Mucosa of gallbladder (tissue), 1 donor: ENCODE measurements at regions not wholly inside any gene's neighbourhood (a gene's known extent, or its start where the extent isn't known, plus 50 kb on each side); places are given as distances from the start of the nearest gene placed in this dataset.
"Not testable (repeated sequence)": the region's sequence is repeated elsewhere in the genome, so short reads cannot be mapped to it uniquely, and the experiment has no call there.

ENCODE experiments used
- DNase-seq: peaks from one replicate; pipeline ENCODE4 v3.0.0-alpha.2; 2020; ENCODE audit warnings: low spot score
- donor health status: DM: no; HTN: no; CAD: no.

DNA sequence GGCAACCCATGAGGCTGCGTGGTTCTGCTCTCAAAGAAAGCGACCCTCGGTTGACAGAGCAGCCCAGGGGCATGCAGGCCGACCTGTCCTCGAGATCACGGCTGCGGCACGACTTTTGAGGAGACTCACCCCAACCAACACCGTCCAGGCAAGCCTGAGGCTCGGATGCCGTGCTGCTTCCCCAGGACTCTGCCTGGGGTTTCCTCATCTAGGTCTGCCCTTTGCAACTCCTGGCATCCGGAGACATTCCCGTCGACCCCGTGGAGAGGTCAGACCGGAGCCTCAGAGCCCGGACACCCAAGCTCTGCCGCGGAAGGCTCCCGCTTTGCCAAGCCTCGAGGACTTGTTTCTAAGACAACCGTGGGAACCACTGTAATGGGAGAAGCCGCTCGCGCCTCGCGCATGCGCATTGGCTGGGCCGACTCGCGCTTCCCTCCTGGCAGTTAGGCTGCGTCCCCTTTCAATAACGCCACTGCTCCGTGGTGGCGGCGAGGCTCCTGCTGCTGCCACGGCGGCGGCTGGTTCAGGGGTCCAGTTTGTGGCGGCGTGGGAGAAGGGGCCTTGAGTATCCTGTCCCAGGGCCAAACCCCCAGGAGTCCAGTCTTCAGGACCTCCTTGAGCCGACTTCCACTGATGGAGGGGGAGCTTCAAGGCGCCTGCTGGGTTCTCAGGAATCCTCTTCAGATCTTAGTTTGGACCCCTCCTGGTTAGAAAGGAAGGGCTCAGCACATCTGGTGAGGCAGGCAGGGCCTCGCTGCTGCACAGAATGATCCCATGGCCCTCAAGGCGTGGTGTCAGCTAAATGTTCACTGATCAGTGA lies 101.7 kb upstream of the ZNF337 start:
- DNase-seq = not testable (repeated sequence)

DNA sequence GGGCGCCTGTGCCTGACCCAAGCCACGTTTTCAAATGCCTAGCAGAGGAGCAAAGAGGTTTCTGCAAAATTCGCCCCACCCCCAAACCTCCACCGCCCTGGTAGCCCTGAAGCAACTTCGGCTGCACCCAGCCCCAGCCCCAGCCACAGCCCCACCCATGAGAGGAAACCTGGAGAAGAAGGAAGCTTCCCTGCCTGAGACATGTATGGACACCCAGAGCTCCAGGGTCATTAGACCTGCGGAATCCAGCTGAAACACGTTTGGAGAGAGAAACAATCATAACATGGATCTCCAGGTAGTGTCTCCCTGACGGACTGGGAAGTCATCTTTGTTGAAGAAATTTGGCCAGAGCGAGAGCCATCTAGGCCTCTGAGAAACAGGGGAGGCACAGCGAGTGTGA lies 100.4 kb upstream of the ZNF337 start:
- not testable (repeated sequence) for DNase-seq

GRCh38 chr20:25777241-25777640 lies 80.6 kb upstream of the ZNF337 start:
- not testable (repeated sequence) for DNase-seq

- DNase-seq = not testable (repeated sequence)
Measured at GRCh38 chr20:25774711-25775110, 78.1 kb upstream of the ZNF337 start.

DNA sequence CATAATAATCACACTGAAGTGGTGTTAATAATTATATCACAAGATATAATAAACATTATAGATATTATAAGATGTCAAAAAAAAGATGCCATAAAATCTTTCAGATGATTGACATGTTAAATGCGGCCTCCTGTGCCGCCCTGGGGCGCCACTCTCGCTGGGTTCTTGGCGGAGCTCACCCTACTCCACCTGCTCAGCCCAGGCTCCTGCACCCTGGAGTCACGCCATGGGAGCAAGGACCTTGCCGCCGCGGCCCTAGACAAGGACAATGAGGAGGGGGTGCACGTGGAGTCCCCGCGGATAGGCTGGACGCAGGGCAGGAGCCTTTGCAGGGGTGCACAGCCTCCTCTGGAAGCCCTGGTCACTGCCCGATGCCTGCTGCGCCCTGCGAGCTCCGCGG lies 77.5 kb upstream of the ZNF337 start:
- not testable (repeated sequence) for DNase-seq

GRCh38 chr20:25772437-25772836 lies 75.8 kb upstream of the ZNF337 start:
- not testable (repeated sequence) for DNase-seq

DNA sequence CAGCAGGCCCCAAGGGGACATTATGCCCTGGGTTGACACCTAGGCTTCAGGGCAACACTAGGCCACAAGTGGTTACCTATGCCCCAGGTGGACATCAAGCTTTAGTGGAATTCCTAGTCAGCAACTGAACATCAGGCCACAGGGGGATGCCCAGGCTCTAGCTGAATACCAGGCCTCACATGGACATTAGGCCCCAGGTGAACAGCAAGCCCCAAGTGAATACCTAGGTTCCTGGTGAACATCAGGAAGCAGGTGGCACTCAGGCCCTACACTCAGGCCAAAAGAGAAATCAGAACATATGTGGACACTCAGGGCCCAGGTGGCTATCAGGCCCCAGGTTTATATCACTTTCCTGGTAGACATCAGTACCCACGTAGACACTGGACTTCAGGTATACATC lies 75.2 kb upstream of the ZNF337 start:
- DNase-seq = not testable (repeated sequence)

GRCh38 chr20:25761596-25761995 lies 64.9 kb upstream of the ZNF337 start:
- DNase-seq = no peak

- DNase-seq = not testable (repeated sequence)
Measured at GRCh38 chr20:25761046-25761445, 64.4 kb upstream of the ZNF337 start.

DNA sequence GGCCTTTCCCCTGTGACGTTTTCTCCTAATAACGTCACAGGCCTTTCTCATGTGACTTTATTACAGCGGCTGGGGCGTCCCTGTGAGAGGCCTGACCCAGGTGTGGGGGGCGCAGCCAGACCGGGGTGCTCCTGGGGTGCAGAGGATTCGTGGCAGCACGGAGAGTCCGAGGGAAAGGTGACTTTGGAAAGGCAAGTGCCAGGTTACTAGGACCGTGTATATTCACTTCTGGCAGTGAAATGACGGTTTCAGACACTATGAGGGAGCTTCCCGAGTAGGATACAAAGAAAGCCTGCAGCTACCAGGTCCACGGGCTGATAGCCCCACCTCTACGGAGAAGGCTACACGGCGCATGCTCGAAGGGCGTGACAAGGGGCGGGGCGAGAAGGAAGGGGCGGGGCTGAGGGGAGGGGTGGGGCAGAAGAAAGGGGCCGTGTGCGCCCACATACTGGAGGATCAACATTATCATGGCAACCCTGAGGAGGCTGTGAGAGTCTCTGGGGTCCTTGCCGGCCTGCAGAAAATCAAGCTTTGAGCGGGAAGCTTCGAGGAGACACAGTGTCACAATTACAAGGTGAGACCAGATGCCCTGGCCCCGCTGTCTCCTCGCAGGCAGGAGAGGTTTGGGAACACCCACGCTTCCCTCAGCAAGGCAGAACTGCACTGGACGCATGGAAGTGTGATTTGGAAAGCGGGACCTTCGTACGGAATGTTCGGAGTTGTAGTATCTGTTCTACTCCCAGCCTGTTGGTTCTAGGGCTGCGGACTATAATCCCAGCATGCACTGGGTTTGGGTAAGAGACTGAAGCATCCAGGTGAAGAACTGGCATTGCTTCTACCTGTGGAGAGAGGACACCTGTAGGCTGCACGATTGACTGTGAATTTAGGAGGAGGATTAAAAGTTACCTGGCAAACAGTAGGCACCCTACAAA lies 54.4 kb upstream of the ZNF337 start:
- peak; percentile 44 for DNase-seq

- DNase-seq = no peak
Measured at GRCh38 chr20:25750220-25750764, 53.6 kb upstream of the ZNF337 start.

DNA sequence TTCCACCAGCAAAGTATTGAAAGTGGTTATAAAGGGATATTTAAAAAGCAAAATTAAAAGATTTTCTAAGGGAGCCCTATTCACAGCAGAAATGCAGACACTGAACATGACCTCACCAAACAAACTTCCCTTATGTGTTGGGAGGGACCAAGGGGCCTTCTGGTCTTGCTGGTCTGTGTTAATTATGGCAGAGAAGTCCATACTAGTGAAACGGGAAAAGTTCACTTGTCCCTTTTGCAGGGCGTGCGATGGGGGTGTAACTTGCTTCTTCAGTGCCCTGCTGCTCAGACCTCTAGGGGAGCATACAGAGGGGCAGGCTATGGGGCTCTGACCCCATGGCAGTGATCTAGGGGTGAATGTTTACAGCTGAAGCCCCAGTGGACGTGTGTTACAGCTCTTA lies 53.0 kb upstream of the ZNF337 start:
- DNase-seq = no peak
